Uterus (tissue), 2 donors: ENCODE measurements at regions not wholly inside any gene's neighbourhood (a gene's known extent, or its start where the extent isn't known, plus 50 kb on each side); places are given as distances from the start of the nearest gene placed in this dataset.

Experiments used
- POLR2A ChIP-seq, 2 donors: fragments of 450-650 bp; IDR thresholded peaks; one replicate each; pipeline ENCODE4 v1.6.1; 2016; ENCODE audit warnings: antibody characterized with exemption in 2 of 2, mild to moderate bottlenecking in 1 of 2, moderate library complexity in 1 of 2
- TF ChIP-seq, protein P1 (sequence below), 4 experiments: fragments of 200-600 bp in 2 of 4; fragments of 450-650 bp in 2 of 4; sonication (generic) in 2 of 4; IDR thresholded peaks; one replicate each; pipeline ENCODE4 v1.5.1; 2016 to 2019; ENCODE audit warnings: antibody characterized with exemption in 4 of 4, mild to moderate bottlenecking in 2 of 4, moderate library complexity in 1 of 4

DNA sequence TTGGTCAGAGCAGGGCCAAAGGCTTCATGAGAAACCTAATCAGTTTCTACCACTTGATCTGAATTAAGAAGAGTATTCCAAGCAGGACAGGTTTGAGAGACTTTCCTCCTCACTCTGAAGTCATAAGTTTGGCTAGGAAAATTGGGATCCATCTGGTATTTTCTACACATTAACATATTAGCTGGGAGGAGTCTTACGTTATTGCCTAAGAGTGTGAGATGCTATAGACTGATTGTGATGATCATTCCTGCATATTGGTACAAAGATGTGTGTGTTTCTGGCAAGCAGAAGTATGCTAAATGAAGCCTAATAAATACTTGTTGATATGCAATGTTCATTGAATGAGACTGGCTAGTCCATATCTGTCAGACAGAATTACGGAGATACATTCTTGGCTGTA lies 73.5 kb upstream of the RASGRP1 start:
- no peak for TF ChIP-seq POLR2A (IDR thresholded peaks at IDR 0.05)
- TF ChIP-seq, protein P1, sequence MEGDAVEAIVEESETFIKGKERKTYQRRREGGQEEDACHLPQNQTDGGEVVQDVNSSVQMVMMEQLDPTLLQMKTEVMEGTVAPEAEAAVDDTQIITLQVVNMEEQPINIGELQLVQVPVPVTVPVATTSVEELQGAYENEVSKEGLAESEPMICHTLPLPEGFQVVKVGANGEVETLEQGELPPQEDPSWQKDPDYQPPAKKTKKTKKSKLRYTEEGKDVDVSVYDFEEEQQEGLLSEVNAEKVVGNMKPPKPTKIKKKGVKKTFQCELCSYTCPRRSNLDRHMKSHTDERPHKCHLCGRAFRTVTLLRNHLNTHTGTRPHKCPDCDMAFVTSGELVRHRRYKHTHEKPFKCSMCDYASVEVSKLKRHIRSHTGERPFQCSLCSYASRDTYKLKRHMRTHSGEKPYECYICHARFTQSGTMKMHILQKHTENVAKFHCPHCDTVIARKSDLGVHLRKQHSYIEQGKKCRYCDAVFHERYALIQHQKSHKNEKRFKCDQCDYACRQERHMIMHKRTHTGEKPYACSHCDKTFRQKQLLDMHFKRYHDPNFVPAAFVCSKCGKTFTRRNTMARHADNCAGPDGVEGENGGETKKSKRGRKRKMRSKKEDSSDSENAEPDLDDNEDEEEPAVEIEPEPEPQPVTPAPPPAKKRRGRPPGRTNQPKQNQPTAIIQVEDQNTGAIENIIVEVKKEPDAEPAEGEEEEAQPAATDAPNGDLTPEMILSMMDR (IDR thresholded peaks at IDR 0.05): no peak
